ENCODE measurements at regions not wholly inside any gene's neighbourhood (a gene's known extent, or its start where the extent isn't known, plus 50 kb on each side); places are given as distances from the start of the nearest gene placed in this dataset.

DNA sequence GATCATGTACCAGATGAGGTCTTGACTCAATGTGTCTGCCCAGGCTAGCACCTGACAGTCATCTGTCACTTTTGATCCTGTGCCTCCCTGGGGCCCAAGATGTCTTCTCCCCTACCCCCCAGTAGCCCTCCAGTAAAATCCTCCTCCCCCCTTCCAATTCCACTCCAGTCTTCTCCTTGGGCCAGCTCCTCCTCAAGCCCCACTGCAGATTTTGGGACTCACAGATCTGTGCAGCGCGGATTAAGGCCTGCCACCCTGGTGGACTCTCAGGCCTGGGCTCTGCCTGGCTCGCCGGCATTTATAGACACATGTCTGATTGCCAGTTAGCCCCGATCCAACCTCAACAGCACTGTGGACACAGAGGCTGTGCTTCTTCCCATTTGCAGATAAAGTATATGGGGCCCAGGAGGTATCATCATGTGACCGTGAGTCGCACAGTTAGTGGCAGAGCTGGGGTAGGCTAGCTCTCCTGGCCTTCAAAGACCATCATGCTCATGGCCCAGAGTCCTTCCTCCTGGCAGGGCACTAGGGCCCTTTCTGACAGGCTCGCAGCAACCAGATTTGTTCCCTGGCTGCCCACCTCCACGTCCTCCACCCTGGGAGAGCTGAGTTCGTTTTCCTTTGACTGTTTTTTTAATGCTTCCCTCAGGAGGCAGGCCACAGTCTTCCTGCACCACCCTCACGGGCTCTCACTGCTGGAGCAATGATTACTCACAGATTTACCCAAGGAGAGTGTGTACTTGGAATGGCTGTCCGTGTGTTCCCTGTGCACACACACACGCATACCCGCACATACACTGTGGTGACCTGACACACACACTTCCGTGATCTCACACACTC, 98.3 kb upstream of the DIO3 start:
- TF ChIP-seq POLR2AphosphoS5 (IDR thresholded peaks at IDR 0.05; ENCODE audit: low read depth, low read length) (no peak), ZMYM3 (CRISPR knock-in tag; IDR thresholded peaks at IDR 0.05) (no peak), ZBTB20 (CRISPR knock-in tag; IDR thresholded peaks at IDR 0.05; ENCODE audit: borderline replicate concordance, low read depth) (no peak), ZFP36 (IDR thresholded peaks at IDR 0.05; ENCODE audit: borderline replicate concordance, low read depth, low read length, partially characterized antibody) (no peak), ZNF138 (CRISPR knock-in tag; IDR thresholded peaks at IDR 0.05; ENCODE audit: low read depth) (no peak), CENPT (CRISPR knock-in tag; IDR thresholded peaks at IDR 0.05; ENCODE audit: low read depth) (no peak), PLRG1 (conservative IDR thresholded peaks at IDR 0.05) (no peak), NFATC3 (CRISPR knock-in tag; IDR thresholded peaks at IDR 0.05) (no peak)
- TF ChIP-seq, protein P1, sequence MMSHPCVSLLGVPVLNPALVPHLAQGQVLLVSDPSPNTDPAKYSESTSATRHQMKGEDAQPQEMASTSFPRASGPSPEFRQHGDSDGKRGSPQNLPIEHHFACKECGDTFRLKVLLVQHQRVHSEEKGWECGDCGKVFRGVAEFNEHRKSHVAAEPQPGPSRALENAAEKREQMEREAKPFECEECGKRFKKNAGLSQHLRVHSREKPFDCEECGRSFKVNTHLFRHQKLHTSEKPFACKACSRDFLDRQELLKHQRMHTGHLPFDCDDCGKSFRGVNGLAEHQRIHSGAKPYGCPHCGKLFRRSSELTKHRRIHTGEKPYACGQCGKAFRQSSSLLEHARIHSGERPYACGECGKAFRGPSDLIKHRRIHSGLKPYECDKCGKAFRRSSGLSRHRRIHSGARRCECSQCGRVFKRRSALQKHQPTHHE (CRISPR knock-in tag; IDR thresholded peaks at IDR 0.05; ENCODE audit: borderline replicate concordance), result no peak
- TF ChIP-seq, protein P2, sequence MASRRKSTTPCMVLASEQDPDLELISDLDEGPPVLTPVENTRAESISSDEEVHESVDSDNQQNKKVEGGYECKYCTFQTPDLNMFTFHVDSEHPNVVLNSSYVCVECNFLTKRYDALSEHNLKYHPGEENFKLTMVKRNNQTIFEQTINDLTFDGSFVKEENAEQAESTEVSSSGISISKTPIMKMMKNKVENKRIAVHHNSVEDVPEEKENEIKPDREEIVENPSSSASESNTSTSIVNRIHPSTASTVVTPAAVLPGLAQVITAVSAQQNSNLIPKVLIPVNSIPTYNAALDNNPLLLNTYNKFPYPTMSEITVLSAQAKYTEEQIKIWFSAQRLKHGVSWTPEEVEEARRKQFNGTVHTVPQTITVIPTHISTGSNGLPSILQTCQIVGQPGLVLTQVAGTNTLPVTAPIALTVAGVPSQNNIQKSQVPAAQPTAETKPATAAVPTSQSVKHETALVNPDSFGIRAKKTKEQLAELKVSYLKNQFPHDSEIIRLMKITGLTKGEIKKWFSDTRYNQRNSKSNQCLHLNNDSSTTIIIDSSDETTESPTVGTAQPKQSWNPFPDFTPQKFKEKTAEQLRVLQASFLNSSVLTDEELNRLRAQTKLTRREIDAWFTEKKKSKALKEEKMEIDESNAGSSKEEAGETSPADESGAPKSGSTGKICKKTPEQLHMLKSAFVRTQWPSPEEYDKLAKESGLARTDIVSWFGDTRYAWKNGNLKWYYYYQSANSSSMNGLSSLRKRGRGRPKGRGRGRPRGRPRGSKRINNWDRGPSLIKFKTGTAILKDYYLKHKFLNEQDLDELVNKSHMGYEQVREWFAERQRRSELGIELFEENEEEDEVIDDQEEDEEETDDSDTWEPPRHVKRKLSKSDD (CRISPR knock-in tag; IDR thresholded peaks at IDR 0.05; ENCODE audit: low read depth), result no peak
- TF ChIP-seq, protein P3, sequence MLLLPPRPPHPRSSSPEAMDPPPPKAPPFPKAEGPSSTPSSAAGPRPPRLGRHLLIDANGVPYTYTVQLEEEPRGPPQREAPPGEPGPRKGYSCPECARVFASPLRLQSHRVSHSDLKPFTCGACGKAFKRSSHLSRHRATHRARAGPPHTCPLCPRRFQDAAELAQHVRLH (CRISPR knock-in tag; IDR thresholded peaks at IDR 0.05; ENCODE audit: borderline replicate concordance, low read depth), result no peak
- TF ChIP-seq, protein P4, sequence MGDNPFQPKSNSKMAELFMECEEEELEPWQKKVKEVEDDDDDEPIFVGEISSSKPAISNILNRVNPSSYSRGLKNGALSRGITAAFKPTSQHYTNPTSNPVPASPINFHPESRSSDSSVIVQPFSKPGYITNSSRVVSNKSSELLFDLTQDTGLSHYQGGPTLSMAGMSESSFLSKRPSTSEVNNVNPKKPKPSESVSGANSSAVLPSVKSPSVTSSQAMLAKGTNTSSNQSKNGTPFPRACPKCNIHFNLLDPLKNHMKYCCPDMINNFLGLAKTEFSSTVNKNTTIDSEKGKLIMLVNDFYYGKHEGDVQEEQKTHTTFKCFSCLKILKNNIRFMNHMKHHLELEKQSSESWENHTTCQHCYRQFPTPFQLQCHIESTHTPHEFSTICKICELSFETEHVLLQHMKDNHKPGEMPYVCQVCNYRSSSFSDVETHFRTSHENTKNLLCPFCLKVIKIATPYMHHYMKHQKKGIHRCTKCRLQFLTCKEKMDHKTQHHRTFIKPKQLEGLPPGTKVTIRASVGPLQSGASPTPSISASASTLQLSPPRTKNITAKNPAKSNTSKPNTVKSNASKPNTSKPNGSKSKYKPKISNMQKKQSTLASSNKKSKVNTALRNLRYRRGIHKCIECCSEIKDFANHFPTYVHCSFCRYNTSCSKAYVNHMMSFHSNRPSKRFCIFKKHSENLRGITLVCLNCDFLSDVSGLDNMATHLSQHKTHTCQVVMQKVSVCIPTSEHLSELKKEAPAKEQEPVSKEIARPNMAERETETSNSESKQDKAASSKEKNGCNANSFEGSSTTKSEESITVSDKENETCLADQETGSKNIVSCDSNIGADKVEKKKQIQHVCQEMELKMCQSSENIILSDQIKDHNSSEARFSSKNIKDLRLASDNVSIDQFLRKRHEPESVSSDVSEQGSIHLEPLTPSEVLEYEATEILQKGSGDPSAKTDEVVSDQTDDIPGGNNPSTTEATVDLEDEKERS (CRISPR knock-in tag; IDR thresholded peaks at IDR 0.05), result no peak
